Fibroblast of skin of left biceps (primary cell): ENCODE measurements at regions not wholly inside any gene's neighbourhood (a gene's known extent, or its start where the extent isn't known, plus 50 kb on each side); places are given as distances from the start of the nearest gene placed in this dataset.
"Not testable (repeated sequence)": the region's sequence is repeated elsewhere in the genome, so short reads cannot be mapped to it uniquely, and the experiment has no call there.

Experiments
- DNase-seq, 2 experiments: peaks; one replicate each; pipeline ENCODE4 v3.0.0-alpha.2; 2013; ENCODE audit warnings: low read depth in 2 of 2

- DNase-seq, result no peak
These were observed 117.2 kb downstream of the IPO8 start for GRCh38 chr12:30578426-30578825.

- no peak for DNase-seq
These were observed 122.5 kb downstream of the IPO8 start for GRCh38 chr12:30573145-30573544.

GRCh38 chr12:30570211-30570890, 125.3 kb downstream of the IPO8 start:
- DNase-seq, result no peak

GRCh38 chr12:30569426-30569825, 126.2 kb downstream of the IPO8 start:
- no peak for DNase-seq

GRCh38 chr12:30568453-30568852, 127.2 kb downstream of the IPO8 start:
- DNase-seq, result no peak

- DNase-seq, result no peak
These were observed 128.6 kb downstream of the IPO8 start for GRCh38 chr12:30567082-30567481.

GRCh38 chr12:30564394-30564793, 131.3 kb downstream of the IPO8 start:
- DNase-seq, result no peak

- no peak for DNase-seq
These were observed 147.5 kb downstream of the IPO8 start for GRCh38 chr12:30548203-30548602.

GRCh38 chr12:30546121-30546520, 149.5 kb downstream of the IPO8 start:
- DNase-seq, result no peak

- not testable (repeated sequence) for DNase-seq
These were observed 151.0 kb downstream of the IPO8 start for GRCh38 chr12:30544704-30545103.

GRCh38 chr12:30537228-30537627, 158.4 kb downstream of the IPO8 start:
- no peak for DNase-seq

GRCh38 chr12:30533558-30534265, 162.0 kb downstream of the IPO8 start:
- DNase-seq, result no peak

GRCh38 chr12:30531731-30532678, 163.7 kb downstream of the IPO8 start:
- DNase-seq, result no peak

- no peak for DNase-seq
These were observed 166.0 kb downstream of the IPO8 start for GRCh38 chr12:30529489-30530269.

GRCh38 chr12:30525171-30525570, 170.5 kb downstream of the IPO8 start:
- DNase-seq, result no peak

GRCh38 chr12:30520285-30520684, 175.4 kb downstream of the IPO8 start:
- not testable (repeated sequence) for DNase-seq

GRCh38 chr12:30519535-30519934, 176.1 kb downstream of the IPO8 start:
- no peak for DNase-seq

GRCh38 chr12:30517320-30517719, 178.3 kb downstream of the IPO8 start:
- no peak for DNase-seq

GRCh38 chr12:30515351-30515750, 180.3 kb downstream of the IPO8 start:
- no peak for DNase-seq

GRCh38 chr12:30514666-30515065, 181.0 kb downstream of the IPO8 start:
- no peak for DNase-seq

GRCh38 chr12:30508205-30508967, 187.3 kb downstream of the IPO8 start:
- no peak for DNase-seq
